NCI-H2196 (cell line): ENCODE measurements at regions not wholly inside any gene's neighbourhood (a gene's known extent, or its start where the extent isn't known, plus 50 kb on each side); places are given as distances from the start of the nearest gene placed in this dataset.

Experiments used
- DNase-seq: peaks from one replicate; lab custom pipeline; 2025; ENCODE audit not compliant: unreplicated experiment; lab: John Stamatoyannopoulos, UW

- no peak for DNase-seq
These were observed 961.7 kb downstream of the NTRK3 start for GRCh38 chr15:87294854-87295253.

- no peak for DNase-seq
These were observed 963.5 kb downstream of the NTRK3 start for GRCh38 chr15:87293031-87293430.

GRCh38 chr15:87287156-87287555, 969.4 kb downstream of the NTRK3 start:
- no peak for DNase-seq

- no peak for DNase-seq
These were observed 987.0 kb downstream of the NTRK3 start for GRCh38 chr15:87269566-87269965.

- no peak for DNase-seq
These were observed 987.9 kb downstream of the NTRK3 start for GRCh38 chr15:87268675-87269074.

- DNase-seq: no peak
These were observed 988.7 kb downstream of the NTRK3 start for GRCh38 chr15:87267798-87268197.

GRCh38 chr15:87263871-87264270, 992.7 kb downstream of the NTRK3 start:
- no peak for DNase-seq

GRCh38 chr15:87263296-87263695, 993.2 kb downstream of the NTRK3 start:
- no peak for DNase-seq

- DNase-seq: no peak
These were observed 1010.9 kb downstream of the NTRK3 start for GRCh38 chr15:87245592-87245991.

GRCh38 chr15:87243474-87243873, 1013.1 kb downstream of the NTRK3 start:
- no peak for DNase-seq

- no peak for DNase-seq
These were observed 1016.8 kb downstream of the NTRK3 start for GRCh38 chr15:87239582-87240230.

- no peak for DNase-seq
These were observed 1018.0 kb downstream of the NTRK3 start for GRCh38 chr15:87238451-87239068.

- DNase-seq: no peak
These were observed 1028.1 kb downstream of the NTRK3 start for GRCh38 chr15:87228460-87228859.

GRCh38 chr15:87227846-87228245, 1028.7 kb downstream of the NTRK3 start:
- no peak for DNase-seq

- DNase-seq: no peak
These were observed 1031.1 kb downstream of the NTRK3 start for GRCh38 chr15:87225436-87225835.

- DNase-seq: no peak
These were observed 1032.1 kb downstream of the NTRK3 start for GRCh38 chr15:87224404-87224803.

GRCh38 chr15:87219650-87220615, 1036.6 kb downstream of the NTRK3 start:
- no peak for DNase-seq

- DNase-seq: no peak
These were observed 1041.4 kb downstream of the NTRK3 start for GRCh38 chr15:87215100-87215499.

GRCh38 chr15:87213626-87214025, 1042.9 kb downstream of the NTRK3 start:
- no peak for DNase-seq

- no peak for DNase-seq
These were observed 1044.5 kb downstream of the NTRK3 start for GRCh38 chr15:87212041-87212440.

- DNase-seq: no peak
These were observed 1045.0 kb downstream of the NTRK3 start for GRCh38 chr15:87211547-87211946.
